Anterior cingulate cortex (tissue), 58 donors: ENCODE measurements at regions not wholly inside any gene's neighbourhood (a gene's known extent, or its start where the extent isn't known, plus 50 kb on each side); places are given as distances from the start of the nearest gene placed in this dataset.
A peak's percentile ranks its signal among the peaks of the same experiment; 100 is the strongest.

ENCODE experiments used
- DNase-seq, 58 donors: peaks; one replicate each; lab custom pipeline; 2025; lab: John Stamatoyannopoulos, UW

- no peak for DNase-seq
Observed at GRCh38 chr5:57831932-57832331, 349.3 kb upstream of the ACTBL2 start.

- DNase-seq: no peak
Observed at GRCh38 chr5:57831090-57831489, 348.5 kb upstream of the ACTBL2 start.

GRCh38 chr5:57828221-57828620, 345.6 kb upstream of the ACTBL2 start:
- no peak for DNase-seq

GRCh38 chr5:57825031-57825686, 342.5 kb upstream of the ACTBL2 start:
- no peak for DNase-seq

- DNase-seq: no peak
Observed at GRCh38 chr5:57824623-57825022, 342.0 kb upstream of the ACTBL2 start.

GRCh38 chr5:57824047-57824446, 341.4 kb upstream of the ACTBL2 start:
- DNase-seq: no peak

- DNase-seq: no peak
Observed at GRCh38 chr5:57822651-57823050, 340.0 kb upstream of the ACTBL2 start.

- DNase-seq: no peak
Observed at GRCh38 chr5:57818397-57818796, 335.8 kb upstream of the ACTBL2 start.

GRCh38 chr5:57817924-57818323, 335.3 kb upstream of the ACTBL2 start:
- DNase-seq: no peak

GRCh38 chr5:57817001-57817453, 334.4 kb upstream of the ACTBL2 start:
- peak in 2 of 58 donors; percentile 3 to 54 for DNase-seq

GRCh38 chr5:57816108-57816507, 333.5 kb upstream of the ACTBL2 start:
- no peak for DNase-seq

GRCh38 chr5:57805732-57806131, 323.1 kb upstream of the ACTBL2 start:
- no peak for DNase-seq

- DNase-seq: no peak
Observed at GRCh38 chr5:57805170-57805569, 322.6 kb upstream of the ACTBL2 start.

GRCh38 chr5:57804505-57804904, 321.9 kb upstream of the ACTBL2 start:
- no peak for DNase-seq

- no peak for DNase-seq
Observed at GRCh38 chr5:57804007-57804444, 321.4 kb upstream of the ACTBL2 start.

GRCh38 chr5:57802131-57802530, 319.5 kb upstream of the ACTBL2 start:
- no peak for DNase-seq

- DNase-seq: no peak
Observed at GRCh38 chr5:57795203-57795602, 312.6 kb upstream of the ACTBL2 start.

GRCh38 chr5:57791875-57792274, 309.3 kb upstream of the ACTBL2 start:
- no peak for DNase-seq

- DNase-seq: no peak
Observed at GRCh38 chr5:57785946-57786345, 303.3 kb upstream of the ACTBL2 start.

GRCh38 chr5:57784121-57784520, 301.5 kb upstream of the ACTBL2 start:
- DNase-seq: no peak

GRCh38 chr5:57783693-57784092, 301.1 kb upstream of the ACTBL2 start:
- DNase-seq: no peak

- peak in 2 of 58 donors; percentile 4 to 15 for DNase-seq
Observed at GRCh38 chr5:57780961-57781325, 298.3 kb upstream of the ACTBL2 start.
